ACC112 (cell line): ENCODE measurements at regions not wholly inside any gene's neighbourhood (a gene's known extent, or its start where the extent isn't known, plus 50 kb on each side); places are given as distances from the start of the nearest gene placed in this dataset.
A peak's percentile ranks its signal among the peaks of the same experiment; 100 is the strongest.
"Not testable (repeated sequence)": the region's sequence is repeated elsewhere in the genome, so short reads cannot be mapped to it uniquely, and the experiment has no call there.

Experiments used
- H2AFZ ChIP-seq: fragments of 200-600 bp; sonication (generic); one replicate; pipeline ENCODE4 v1.6.0; 2017; ENCODE audit warnings: antibody characterized with exemption, low read length; ENCODE audit not compliant: unreplicated experiment
- H3K27ac ChIP-seq: fragments of 200-600 bp; sonication (generic); 2 replicates; pipeline ENCODE4 v1.5.1; 2014; ENCODE audit warnings: low read depth, mild to moderate bottlenecking, antibody characterized with exemption, low read length, moderate library complexity
- H3K27me3 ChIP-seq: fragments of 200-600 bp; sonication (generic); 2 replicates; pipeline ENCODE4 v1.6.1; 2014; ENCODE audit warnings: mild to moderate bottlenecking, antibody characterized with exemption, low read length, moderate library complexity, mixed read lengths; ENCODE audit not compliant: insufficient read depth
- H3K36me3 ChIP-seq: fragments of 200-600 bp; sonication (generic); 2 replicates; pipeline ENCODE4 v1.6.1; 2016; ENCODE audit warnings: mild to moderate bottlenecking, antibody characterized with exemption, low read length, moderate library complexity, mixed read lengths; ENCODE audit not compliant: insufficient read depth
- H3K4me1 ChIP-seq: fragments of 200-600 bp; sonication (generic); one replicate; pipeline ENCODE4 v1.6.1; 2016; ENCODE audit warnings: low read length, mixed read lengths; ENCODE audit not compliant: insufficient read depth, unreplicated experiment, control insufficient read depth
- H3K4me3 ChIP-seq: fragments of 200-600 bp; sonication (generic); 2 replicates; pipeline ENCODE4 v1.5.1; 2014; ENCODE audit warnings: mild to moderate bottlenecking, low read depth, low read length
- H3K79me2 ChIP-seq: fragments of 200-600 bp; sonication (generic); one replicate; pipeline ENCODE4 v1.6.0; 2016; ENCODE audit warnings: low read length; ENCODE audit not compliant: control insufficient read depth, unreplicated experiment, insufficient read depth

DNA sequence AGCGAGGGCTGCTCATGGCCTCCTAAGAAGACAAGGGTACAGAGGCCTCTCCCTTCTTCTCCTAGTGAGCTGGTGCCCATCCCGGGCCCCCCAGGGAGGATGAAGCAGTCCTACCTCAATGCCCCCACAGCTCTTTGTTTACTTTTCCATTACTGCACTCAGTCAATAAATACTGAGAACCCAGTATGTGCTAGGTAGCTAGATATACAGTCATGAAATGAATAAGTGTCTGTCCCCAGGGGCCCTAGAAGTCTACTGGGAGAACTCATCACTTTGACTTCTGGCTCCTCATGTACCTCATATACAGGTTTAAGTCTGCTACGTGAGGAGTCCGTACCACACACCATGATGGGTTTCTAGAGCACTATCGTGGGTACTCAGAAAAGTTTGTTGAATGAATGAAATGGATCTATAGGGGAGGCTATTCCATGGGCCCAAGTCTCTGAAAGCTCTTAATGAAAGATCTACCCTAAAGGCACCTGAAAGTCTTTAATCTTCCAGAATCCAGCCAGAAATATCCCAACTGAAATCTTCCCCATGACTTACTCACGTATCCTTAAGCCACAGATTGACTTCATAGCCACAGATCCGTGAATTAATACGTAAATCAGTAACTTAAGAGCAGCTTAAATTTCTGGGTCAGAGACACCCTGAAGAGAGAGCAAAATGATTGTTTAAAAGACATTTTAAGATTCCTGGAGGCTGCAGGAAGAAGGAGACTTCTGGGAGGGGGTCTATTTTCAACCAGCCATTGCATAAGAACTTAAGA is 51.6 kb upstream of the POMP start:
- Histone ChIP-seq H3K4me1 (peaks cover 10% of the 10 kb centered on the region), H3K4me3 (no peak overlapping the region), H3K79me2 (no peaks in the 10 kb centered on the region), H3K27me3 (no peaks in the 10 kb centered on the region), H3K27ac (no peak overlapping the region), H2AFZ (no peak overlapping the region), H3K36me3 (no peaks in the 10 kb centered on the region)

DNA sequence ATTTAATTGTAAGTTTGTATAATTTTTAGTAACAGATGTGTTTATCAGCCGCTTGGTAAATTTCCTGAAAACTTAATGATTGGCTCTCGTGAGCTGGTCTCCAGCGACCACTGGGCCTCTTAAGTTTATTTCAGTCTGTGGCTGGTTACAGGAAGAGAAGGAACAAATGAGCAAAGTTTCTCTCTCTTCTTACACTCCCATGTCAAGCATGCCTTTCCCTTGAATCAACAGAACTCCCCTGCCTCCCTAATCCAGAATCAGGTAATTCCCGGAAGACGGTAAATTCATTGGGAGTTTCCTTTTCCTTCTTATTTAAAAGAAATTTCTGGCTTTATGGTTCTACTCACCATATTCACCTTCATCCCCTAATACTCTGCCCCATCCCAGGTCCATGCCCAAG is 52.5 kb upstream of the POMP start:
- Histone ChIP-seq H3K27me3 (no peaks in the 10 kb centered on the region), H2AFZ (no peak overlapping the region), H3K27ac (no peak overlapping the region), H3K79me2 (no peaks in the 10 kb centered on the region), H3K4me1 (peaks cover 10% of the 10 kb centered on the region), H3K4me3 (no peak overlapping the region), H3K36me3 (no peaks in the 10 kb centered on the region)

DNA sequence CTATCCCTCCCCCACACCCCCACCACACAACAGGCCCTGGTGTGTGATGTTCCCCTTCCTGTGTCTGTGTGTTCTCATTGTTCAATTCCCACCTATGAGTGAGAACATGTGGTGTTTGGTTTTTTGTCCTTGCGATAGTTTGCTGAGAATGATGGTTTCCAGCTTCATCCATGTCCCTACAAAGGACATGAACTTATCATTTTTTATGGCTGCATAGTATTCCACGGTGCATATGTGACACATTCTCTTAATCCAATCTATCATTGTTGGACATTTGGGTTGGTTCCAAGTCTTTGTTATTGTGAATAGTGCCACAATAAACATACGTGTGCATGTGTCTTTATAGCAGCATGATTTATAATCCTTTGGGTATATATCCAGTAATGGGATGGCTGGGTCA is 53.8 kb upstream of the POMP start:
- not testable (repeated sequence) for H3K27ac ChIP-seq, H3K27me3 ChIP-seq, H3K36me3 ChIP-seq, H3K79me2 ChIP-seq, H3K4me3 ChIP-seq, H3K4me1 ChIP-seq, H2AFZ ChIP-seq

DNA sequence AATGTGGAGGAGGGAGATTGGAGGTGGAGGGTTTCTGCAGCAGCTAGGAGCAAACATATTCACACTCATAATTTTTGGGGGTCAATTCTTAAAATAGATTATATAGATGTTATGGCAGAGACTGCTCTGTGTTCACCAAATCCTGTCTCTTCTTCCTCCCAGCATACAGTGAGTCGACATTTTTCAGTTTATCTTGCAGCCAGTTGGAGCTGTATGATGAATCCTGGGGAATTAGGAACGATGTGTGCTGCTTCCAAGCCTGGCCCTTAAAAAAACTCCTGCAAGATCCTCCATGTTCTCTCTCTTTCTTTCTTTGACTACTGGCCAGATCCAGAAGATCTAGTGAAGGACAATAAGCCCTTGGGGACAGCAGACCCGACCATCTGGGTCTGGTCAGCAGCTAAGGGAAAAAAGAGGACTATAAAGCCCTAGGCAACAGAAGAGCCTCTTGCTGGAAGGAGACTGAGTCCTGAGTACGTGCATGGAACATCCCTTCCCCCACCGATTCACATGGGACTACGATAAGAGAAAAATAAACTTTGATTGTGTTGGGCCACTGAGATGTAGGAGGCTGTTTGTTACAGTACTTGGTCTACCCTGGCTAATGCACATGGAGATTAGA is 55.8 kb upstream of the POMP start:
- no peak overlapping the region for H2AFZ ChIP-seq

DNA sequence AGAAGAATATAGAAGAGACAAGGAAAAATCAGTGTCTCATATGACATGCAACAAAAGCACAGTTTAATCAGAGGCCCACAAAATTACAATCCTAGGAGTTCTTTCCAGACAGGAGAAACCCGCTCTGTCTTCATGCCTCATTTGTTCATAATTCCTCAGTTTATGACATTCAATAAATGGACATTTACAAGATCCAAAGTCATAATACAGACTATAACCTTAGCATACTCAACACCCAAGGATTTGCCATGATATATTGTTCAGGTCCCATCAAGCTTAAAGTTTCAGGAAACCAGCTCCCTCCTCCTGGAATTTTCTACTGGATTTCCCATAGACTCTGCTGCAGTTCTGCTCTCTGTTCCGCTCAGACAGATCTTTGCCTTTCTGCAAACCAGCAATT is 56.4 kb upstream of the POMP start:
- Histone ChIP-seq H3K4me1 (no peaks in the 10 kb centered on the region), H3K27me3 (no peaks in the 10 kb centered on the region; the same call in 1 of the 2 replicates), H3K79me2 (no peaks in the 10 kb centered on the region), H3K4me3 (no peak overlapping the region), H2AFZ (no peak overlapping the region), H3K36me3 (no peaks in the 10 kb centered on the region), H3K27ac (no peak overlapping the region)

More for the DNA sequence above, 55.8 kb upstream of the POMP start:
- no peaks in the 10 kb centered on the region for H3K79me2 ChIP-seq
- H3K4me1 ChIP-seq = no peaks in the 10 kb centered on the region
- no peak overlapping the region for H3K4me3 ChIP-seq
- no peak overlapping the region for H3K27ac ChIP-seq
- H3K36me3 ChIP-seq = no peaks in the 10 kb centered on the region
- no peaks in the 10 kb centered on the region; the same call in 1 of the 2 replicates for H3K27me3 ChIP-seq

DNA sequence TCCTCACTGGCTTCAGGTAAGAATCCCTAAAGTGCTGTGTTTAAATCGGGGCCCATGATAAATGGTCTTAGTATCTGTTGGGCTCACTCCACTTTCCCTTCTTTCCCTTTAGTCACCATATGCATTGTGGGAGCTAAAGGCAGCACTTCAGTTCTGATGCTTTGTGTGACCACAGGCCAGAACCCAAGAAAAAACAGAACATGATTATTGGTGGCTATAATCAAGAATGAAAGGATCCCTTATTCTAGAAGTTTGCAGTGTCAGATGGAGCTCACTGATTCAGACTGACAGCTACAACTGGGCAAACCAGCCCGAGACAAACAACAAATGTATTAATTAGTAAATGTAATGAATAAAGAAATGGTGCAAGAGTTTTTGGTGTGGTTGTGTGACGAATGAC is 57.3 kb upstream of the POMP start:
- Histone ChIP-seq H3K27ac (no peak overlapping the region), H3K79me2 (no peaks in the 10 kb centered on the region), H3K36me3 (no peaks in the 10 kb centered on the region), H3K4me1 (no peaks in the 10 kb centered on the region), H2AFZ (no peak overlapping the region), H3K27me3 (no peaks in the 10 kb centered on the region; the same call in 1 of the 2 replicates), H3K4me3 (no peak overlapping the region)

DNA sequence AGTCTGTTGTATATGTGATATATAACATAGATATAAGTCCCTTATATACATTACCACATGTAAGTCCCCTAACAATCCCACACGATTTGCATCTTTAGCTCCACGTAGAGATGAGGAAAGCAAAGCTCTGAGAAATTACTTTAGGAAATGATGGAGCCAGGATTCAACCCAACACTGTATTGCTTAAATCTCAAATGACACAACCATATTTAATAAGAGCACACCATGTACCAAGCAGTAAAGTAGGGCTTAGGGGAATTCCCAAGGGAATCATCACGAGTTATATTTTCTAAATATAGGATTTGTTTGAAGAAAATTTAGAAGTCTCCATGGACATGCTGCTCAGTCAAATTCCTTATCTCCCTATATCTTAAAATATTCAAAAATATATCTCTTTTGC is 61.3 kb upstream of the POMP start:
- Histone ChIP-seq H3K27ac (peak overlapping the region; percentile 44), H3K4me3 (no peak overlapping the region), H3K36me3 (no peaks in the 10 kb centered on the region), H2AFZ (no peak overlapping the region), H3K79me2 (no peaks in the 10 kb centered on the region), H3K27me3 (no peaks in the 10 kb centered on the region; the same call in 1 of the 2 replicates), H3K4me1 (no peaks in the 10 kb centered on the region)

DNA sequence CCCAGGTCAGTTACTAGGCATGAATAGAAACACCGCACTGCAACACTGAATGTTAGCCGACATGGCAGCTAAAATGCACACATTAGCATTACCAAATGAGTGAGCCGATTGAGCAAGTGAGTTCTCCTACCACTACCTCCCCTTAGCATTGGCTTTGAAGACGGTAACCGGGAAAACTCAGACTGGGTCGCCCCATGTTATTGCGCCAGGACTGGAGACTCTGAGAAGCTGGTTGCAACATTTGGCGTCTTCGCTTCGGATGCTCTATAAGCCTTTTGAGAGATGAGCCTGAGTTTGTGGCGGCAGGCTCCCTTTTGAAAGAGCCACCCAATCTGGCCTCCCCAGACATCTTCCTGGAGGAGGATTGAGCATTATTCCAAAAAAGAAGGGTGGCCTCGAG is 68.5 kb upstream of the POMP start:
- Histone ChIP-seq H3K27ac (no peak overlapping the region), H3K79me2 (no peaks in the 10 kb centered on the region), H3K36me3 (no peaks in the 10 kb centered on the region), H3K4me3 (no peak overlapping the region), H2AFZ (no peak overlapping the region), H3K4me1 (no peaks in the 10 kb centered on the region), H3K27me3 (no peaks in the 10 kb centered on the region)

DNA sequence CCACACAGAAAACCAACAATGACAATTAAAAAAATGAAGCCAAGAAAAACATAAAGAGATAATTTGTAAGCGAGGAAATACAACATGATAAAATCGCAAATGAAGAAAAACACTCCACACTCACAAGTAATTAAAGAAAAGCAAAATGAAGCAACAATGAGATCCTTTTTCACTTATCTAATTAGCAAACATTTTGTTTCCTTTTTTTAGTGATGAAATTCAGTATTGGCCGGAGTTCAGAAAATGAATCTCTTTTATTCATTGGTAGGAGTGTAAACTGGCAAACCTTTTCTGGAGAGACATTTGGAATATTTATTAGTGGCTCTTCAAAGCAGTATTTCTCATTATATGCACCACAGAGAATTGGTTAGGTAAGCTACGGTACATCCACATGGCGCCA is 70.6 kb upstream of the POMP start:
- no peaks in the 10 kb centered on the region for H3K79me2 ChIP-seq
- peaks cover 5% of the 10 kb centered on the region for H3K4me1 ChIP-seq
- no peaks in the 10 kb centered on the region for H3K36me3 ChIP-seq
- H3K27me3 ChIP-seq = no peaks in the 10 kb centered on the region
- no peak overlapping the region for H2AFZ ChIP-seq
- H3K4me3 ChIP-seq = no peak overlapping the region
- H3K27ac ChIP-seq = no peak overlapping the region

DNA sequence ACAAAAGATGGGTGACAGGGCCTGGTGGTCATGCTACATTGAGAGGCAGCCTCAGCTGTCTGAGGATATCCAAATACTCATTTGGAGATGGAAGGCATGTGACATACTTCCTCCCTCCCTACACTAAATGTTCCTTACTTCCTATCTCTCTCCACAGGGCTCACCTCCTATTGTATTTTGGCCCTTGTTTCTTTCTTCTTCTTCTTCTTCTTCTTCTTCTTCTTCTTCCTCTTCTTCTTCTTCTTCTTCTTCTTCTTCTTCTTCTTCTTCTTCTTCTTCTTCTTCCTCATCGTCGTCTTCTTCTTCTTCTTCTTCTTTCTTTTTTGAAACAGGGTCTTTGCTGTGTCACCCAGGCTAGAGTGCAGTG is 71.8 kb upstream of the POMP start:
- Histone ChIP-seq H3K36me3 (no peaks in the 10 kb centered on the region), H3K27ac (no peak overlapping the region), H3K4me1 (peaks cover 5% of the 10 kb centered on the region), H3K4me3 (no peak overlapping the region), H3K79me2 (no peaks in the 10 kb centered on the region), H2AFZ (no peak overlapping the region), H3K27me3 (no peaks in the 10 kb centered on the region)
